Neural cell (in vitro differentiated cells): ENCODE measurements at regions not wholly inside any gene's neighbourhood (a gene's known extent, or its start where the extent isn't known, plus 50 kb on each side); places are given as distances from the start of the nearest gene placed in this dataset.

Experiments
- H2AFZ ChIP-seq: fragments of 200-600, 300-800 bp; sonication (generic), shearing (Covaris generic); 2 replicates; pipeline ENCODE4 v1.6.0; 2014; ENCODE audit warnings: low read depth, mild to moderate bottlenecking, antibody characterized with exemption, low read length, moderate library complexity
- H3F3A ChIP-seq: fragments of 200-600 bp; shearing (Covaris generic); 2 replicates; pipeline ENCODE4 v1.6.1; 2016; ENCODE audit warnings: mild to moderate bottlenecking, moderate library complexity, mixed read lengths, antibody characterized with exemption, low read length; ENCODE audit not compliant: insufficient read depth, poor library complexity, severe bottlenecking
- H3K27ac ChIP-seq: fragments of 200-600, 300-800 bp; sonication (generic), shearing (Covaris generic); 2 replicates; pipeline ENCODE4 v1.5.1; 2014; ENCODE audit warnings: mild to moderate bottlenecking, low read length, moderate library complexity
- H3K27me3 ChIP-seq: fragments of 300-800, 200-600 bp; sonication (generic), shearing (Covaris generic); 2 replicates; pipeline ENCODE4 v1.6.0; 2014; ENCODE audit warnings: mild to moderate bottlenecking, low read depth, low read length, moderate library complexity; ENCODE audit not compliant: insufficient read depth
- H3K36me3 ChIP-seq: fragments of 300-800, 200-600 bp; sonication (generic), shearing (Covaris generic); 2 replicates; pipeline ENCODE4 v1.5.1; 2014; ENCODE audit warnings: mild to moderate bottlenecking, antibody characterized with exemption, low read length, moderate library complexity; ENCODE audit not compliant: insufficient read depth
- H3K4me2 ChIP-seq: fragments of 300-800, 200-600 bp; sonication (generic), shearing (Covaris generic); 2 replicates; pipeline ENCODE4 v1.6.0; 2014; ENCODE audit warnings: mild to moderate bottlenecking, low read length
- H3K4me3 ChIP-seq: fragments of 300-800, 200-600 bp; sonication (generic), shearing (Covaris generic); 2 replicates; pipeline ENCODE4 v1.5.1; 2014; ENCODE audit warnings: mild to moderate bottlenecking, low read length, moderate library complexity
- H3K79me2 ChIP-seq: fragments of 200-600 bp; shearing (Covaris generic); replicated peaks from 2 replicates; pipeline ENCODE4 v1.6.0; 2014; ENCODE audit warnings: mild to moderate bottlenecking, low read length, moderate library complexity; ENCODE audit not compliant: insufficient read depth
- H3K9ac ChIP-seq: fragments of 300-800, 200-600 bp; sonication (generic), shearing (Covaris generic); 2 replicates; pipeline ENCODE4 v1.6.1; 2016; ENCODE audit warnings: mild to moderate bottlenecking, low read length, mixed read lengths
- H3K9me2 ChIP-seq: fragments of 200-600 bp; shearing (Covaris generic); 2 replicates; pipeline ENCODE4 v1.6.1; 2016; ENCODE audit warnings: mild to moderate bottlenecking, low read length, mixed read lengths; ENCODE audit not compliant: insufficient read depth
- H3K9me3 ChIP-seq: fragments of 200-600, 300-800 bp; sonication (generic), shearing (Covaris generic); 2 replicates; pipeline ENCODE4 v1.6.1; 2016; ENCODE audit warnings: mild to moderate bottlenecking, mixed run types, low read length, moderate library complexity, mixed read lengths
- H4K20me1 ChIP-seq: fragments of 200-600 bp; shearing (Covaris generic); 2 replicates; pipeline ENCODE4 v1.6.1; 2016; ENCODE audit warnings: mild to moderate bottlenecking, mixed run types; ENCODE audit not compliant: insufficient read depth
- EP300 ChIP-seq: fragments of 450-650 bp; conservative IDR thresholded peaks from 2 replicates; pipeline ENCODE4 v1.6.1; 2014; ENCODE audit warnings: antibody characterized with exemption, mild to moderate bottlenecking, moderate library complexity; ENCODE audit not compliant: poor library complexity, severe bottlenecking
- EZH2 ChIP-seq: fragments of 200-600, 300-800 bp; shearing (Covaris generic), sonication (generic); IDR thresholded peaks from 2 replicates; pipeline ENCODE4 v1.6.1; 2014; ENCODE audit warnings: antibody characterized with exemption, low read length, borderline replicate concordance, mild to moderate bottlenecking; ENCODE audit not compliant: insufficient read depth, poor library complexity, severe bottlenecking
- MXI1 ChIP-seq: fragments of 450-650 bp; conservative IDR thresholded peaks from 2 replicates; pipeline ENCODE4 v1.6.1; 2014; ENCODE audit warnings: antibody characterized with exemption, mild to moderate bottlenecking; ENCODE audit not compliant: poor library complexity, severe bottlenecking
- POLR2AphosphoS5 ChIP-seq: IDR thresholded peaks from 2 replicates; pipeline ENCODE4 v1.6.1; 2012
- RAD21 ChIP-seq: fragments of 450-650 bp; conservative IDR thresholded peaks from 2 replicates; pipeline ENCODE4 v1.6.1; 2014; ENCODE audit warnings: antibody characterized with exemption, mild to moderate bottlenecking, moderate library complexity
- SMC3 ChIP-seq: fragments of 450-650 bp; conservative IDR thresholded peaks from 2 replicates; pipeline ENCODE4 v1.6.1; 2014; ENCODE audit warnings: antibody characterized with exemption, mild to moderate bottlenecking, moderate library complexity; ENCODE audit not compliant: poor library complexity
- TAF1 ChIP-seq: IDR thresholded peaks from 2 replicates; pipeline ENCODE4 v1.6.1; 2012; ENCODE audit warnings: low read depth
- TF ChIP-seq, protein P1 (sequence below): IDR thresholded peaks from 2 replicates; pipeline ENCODE4 v1.6.1; 2012; ENCODE audit warnings: borderline replicate concordance
- TF ChIP-seq, protein P2 (sequence below): fragments of 450-650 bp; IDR thresholded peaks from 2 replicates; pipeline ENCODE4 v1.5.1; 2014; ENCODE audit warnings: antibody characterized with exemption, mild to moderate bottlenecking, moderate library complexity; ENCODE audit not compliant: poor library complexity, severe bottlenecking

DNA sequence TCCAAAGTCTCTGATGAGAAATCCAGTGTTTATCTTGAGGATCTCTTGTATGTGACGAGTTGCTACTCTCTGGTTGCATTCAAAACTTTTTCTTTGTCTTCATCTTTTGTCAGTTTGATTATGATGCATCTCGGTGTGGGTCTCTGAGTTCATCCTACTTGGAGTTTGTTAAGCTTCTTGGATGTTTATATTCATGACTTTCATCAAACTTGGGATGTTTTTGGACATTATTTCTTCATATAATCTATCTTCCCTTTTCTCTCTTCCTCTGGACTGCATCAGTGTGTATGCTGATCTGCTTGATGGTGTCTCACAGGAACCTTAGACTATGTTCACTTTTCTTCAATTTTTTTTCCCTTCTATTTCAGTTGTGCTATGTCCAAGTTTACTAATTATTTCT, 320.4 kb downstream of the TLE3 start:
- no peak for TF ChIP-seq EP300
- no peak for TF ChIP-seq POLR2AphosphoS5
- TF ChIP-seq SMC3: no peak
- TF ChIP-seq, protein P1, sequence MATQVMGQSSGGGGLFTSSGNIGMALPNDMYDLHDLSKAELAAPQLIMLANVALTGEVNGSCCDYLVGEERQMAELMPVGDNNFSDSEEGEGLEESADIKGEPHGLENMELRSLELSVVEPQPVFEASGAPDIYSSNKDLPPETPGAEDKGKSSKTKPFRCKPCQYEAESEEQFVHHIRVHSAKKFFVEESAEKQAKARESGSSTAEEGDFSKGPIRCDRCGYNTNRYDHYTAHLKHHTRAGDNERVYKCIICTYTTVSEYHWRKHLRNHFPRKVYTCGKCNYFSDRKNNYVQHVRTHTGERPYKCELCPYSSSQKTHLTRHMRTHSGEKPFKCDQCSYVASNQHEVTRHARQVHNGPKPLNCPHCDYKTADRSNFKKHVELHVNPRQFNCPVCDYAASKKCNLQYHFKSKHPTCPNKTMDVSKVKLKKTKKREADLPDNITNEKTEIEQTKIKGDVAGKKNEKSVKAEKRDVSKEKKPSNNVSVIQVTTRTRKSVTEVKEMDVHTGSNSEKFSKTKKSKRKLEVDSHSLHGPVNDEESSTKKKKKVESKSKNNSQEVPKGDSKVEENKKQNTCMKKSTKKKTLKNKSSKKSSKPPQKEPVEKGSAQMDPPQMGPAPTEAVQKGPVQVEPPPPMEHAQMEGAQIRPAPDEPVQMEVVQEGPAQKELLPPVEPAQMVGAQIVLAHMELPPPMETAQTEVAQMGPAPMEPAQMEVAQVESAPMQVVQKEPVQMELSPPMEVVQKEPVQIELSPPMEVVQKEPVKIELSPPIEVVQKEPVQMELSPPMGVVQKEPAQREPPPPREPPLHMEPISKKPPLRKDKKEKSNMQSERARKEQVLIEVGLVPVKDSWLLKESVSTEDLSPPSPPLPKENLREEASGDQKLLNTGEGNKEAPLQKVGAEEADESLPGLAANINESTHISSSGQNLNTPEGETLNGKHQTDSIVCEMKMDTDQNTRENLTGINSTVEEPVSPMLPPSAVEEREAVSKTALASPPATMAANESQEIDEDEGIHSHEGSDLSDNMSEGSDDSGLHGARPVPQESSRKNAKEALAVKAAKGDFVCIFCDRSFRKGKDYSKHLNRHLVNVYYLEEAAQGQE: no peak
- TF ChIP-seq, protein P2, sequence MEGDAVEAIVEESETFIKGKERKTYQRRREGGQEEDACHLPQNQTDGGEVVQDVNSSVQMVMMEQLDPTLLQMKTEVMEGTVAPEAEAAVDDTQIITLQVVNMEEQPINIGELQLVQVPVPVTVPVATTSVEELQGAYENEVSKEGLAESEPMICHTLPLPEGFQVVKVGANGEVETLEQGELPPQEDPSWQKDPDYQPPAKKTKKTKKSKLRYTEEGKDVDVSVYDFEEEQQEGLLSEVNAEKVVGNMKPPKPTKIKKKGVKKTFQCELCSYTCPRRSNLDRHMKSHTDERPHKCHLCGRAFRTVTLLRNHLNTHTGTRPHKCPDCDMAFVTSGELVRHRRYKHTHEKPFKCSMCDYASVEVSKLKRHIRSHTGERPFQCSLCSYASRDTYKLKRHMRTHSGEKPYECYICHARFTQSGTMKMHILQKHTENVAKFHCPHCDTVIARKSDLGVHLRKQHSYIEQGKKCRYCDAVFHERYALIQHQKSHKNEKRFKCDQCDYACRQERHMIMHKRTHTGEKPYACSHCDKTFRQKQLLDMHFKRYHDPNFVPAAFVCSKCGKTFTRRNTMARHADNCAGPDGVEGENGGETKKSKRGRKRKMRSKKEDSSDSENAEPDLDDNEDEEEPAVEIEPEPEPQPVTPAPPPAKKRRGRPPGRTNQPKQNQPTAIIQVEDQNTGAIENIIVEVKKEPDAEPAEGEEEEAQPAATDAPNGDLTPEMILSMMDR: no peak
- TF ChIP-seq MXI1: no peak
- TF ChIP-seq TAF1: no peak
- TF ChIP-seq EZH2: no peak
- no peak for TF ChIP-seq RAD21
- H2AFZ ChIP-seq: no peak overlapping the region
- no peaks in the 10 kb centered on the region for H3K9me3 ChIP-seq
- H3K9me2 ChIP-seq: no peaks in the 10 kb centered on the region
- H3K4me2 ChIP-seq: no peak overlapping the region
- no peak overlapping the region for H3K9ac ChIP-seq
- no peak overlapping the region for H3K27ac ChIP-seq
- H3K36me3 ChIP-seq: no peaks in the 10 kb centered on the region
- no peak overlapping the region for H3K4me3 ChIP-seq
- H4K20me1 ChIP-seq: no peaks in the 10 kb centered on the region
- no peaks in the 10 kb centered on the region for H3F3A ChIP-seq
- H3K27me3 ChIP-seq: no peaks in the 10 kb centered on the region
- H3K79me2 ChIP-seq: no peaks in the 10 kb centered on the region

DNA sequence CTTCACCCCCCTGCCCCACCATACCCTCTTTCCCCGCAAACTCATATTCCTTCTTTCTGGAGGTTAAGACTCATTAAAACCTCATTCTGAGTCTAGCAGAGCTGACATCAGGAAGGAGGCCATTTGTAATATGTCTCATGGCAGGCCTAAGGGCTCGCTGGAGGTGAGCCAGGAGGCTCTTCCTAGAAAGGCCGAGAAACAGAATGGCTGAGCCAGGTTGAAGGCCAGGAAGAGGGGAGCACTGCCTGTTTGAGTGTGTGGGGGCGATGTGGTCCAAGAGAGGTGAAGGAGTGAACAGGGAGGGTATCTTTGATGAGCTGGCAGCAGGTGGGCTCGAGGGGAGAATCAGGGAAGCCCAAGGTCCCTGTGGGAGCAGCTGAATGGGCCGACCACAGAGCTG, 317.3 kb downstream of the TLE3 start:
- TF ChIP-seq EZH2 (no peak), EP300 (no peak), SMC3 (no peak), POLR2AphosphoS5 (no peak), RAD21 (no peak), TAF1 (no peak), MXI1 (no peak)
- TF ChIP-seq, protein P1: no peak
- TF ChIP-seq, protein P2: no peak
- H3K4me2 ChIP-seq: no peak overlapping the region
- H3K9me2 ChIP-seq: no peaks in the 10 kb centered on the region
- H3K9me3 ChIP-seq: no peaks in the 10 kb centered on the region
- H3K79me2 ChIP-seq: no peaks in the 10 kb centered on the region
- no peak overlapping the region for H2AFZ ChIP-seq
- no peak overlapping the region for H3K9ac ChIP-seq
- H3K27ac ChIP-seq: no peak overlapping the region
- H4K20me1 ChIP-seq: no peaks in the 10 kb centered on the region
- no peaks in the 10 kb centered on the region for H3K36me3 ChIP-seq
- no peaks in the 10 kb centered on the region for H3F3A ChIP-seq
- no peak overlapping the region for H3K4me3 ChIP-seq
- no peaks in the 10 kb centered on the region for H3K27me3 ChIP-seq
